SU-DHL-6 (cell line): ENCODE measurements at regions not wholly inside any gene's neighbourhood (a gene's known extent, or its start where the extent isn't known, plus 50 kb on each side); places are given as distances from the start of the nearest gene placed in this dataset.

Source experiments
- EZH2phosphoT487 ChIP-seq: fragments of 200-600 bp; sonication (generic), shearing (Covaris generic); conservative IDR thresholded peaks from 2 replicates; pipeline ENCODE4 v1.6.1; 2018; ENCODE audit warnings: mild to moderate bottlenecking, antibody characterized with exemption, low read length, moderate library complexity, mixed read lengths
- TF ChIP-seq, protein P1 (sequence below): fragments of 200-600 bp; sonication (generic); IDR thresholded peaks from one replicate; pipeline ENCODE4 v1.5.1; 2017; ENCODE audit warnings: antibody characterized with exemption, mild to moderate bottlenecking, low read length, moderate library complexity; ENCODE audit not compliant: insufficient read depth, poor library complexity, severe bottlenecking

DNA sequence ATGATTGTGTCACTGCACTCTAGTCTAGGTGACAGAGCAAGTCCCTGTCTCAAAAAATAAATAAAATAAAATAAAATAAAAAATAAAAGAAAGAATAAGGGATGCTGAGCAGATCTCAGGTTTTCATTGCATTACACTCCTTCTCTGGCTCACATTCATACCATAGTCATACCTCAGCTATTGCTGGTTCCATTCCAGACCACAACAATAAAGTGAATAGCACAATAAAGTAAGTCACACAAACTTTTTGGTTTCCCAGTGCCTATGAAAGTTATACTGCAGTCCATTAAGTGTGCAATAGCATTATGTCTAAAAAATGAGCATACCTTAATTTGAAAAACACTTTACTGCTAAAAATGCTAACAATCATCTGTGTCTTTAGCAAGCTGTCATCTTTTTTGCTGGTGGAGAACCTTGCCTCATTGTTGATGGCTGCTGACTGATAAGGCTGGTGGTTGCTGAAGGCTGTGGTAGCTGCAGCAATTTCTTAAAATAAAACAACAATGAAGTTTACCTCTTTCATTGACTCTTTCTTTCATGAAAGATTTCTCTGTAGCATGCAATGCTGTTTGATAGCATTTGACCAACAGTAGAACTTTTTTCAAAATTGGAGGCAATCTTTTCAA is 415.7 kb downstream of the ZNF608 start:
- TF ChIP-seq, protein P1, sequence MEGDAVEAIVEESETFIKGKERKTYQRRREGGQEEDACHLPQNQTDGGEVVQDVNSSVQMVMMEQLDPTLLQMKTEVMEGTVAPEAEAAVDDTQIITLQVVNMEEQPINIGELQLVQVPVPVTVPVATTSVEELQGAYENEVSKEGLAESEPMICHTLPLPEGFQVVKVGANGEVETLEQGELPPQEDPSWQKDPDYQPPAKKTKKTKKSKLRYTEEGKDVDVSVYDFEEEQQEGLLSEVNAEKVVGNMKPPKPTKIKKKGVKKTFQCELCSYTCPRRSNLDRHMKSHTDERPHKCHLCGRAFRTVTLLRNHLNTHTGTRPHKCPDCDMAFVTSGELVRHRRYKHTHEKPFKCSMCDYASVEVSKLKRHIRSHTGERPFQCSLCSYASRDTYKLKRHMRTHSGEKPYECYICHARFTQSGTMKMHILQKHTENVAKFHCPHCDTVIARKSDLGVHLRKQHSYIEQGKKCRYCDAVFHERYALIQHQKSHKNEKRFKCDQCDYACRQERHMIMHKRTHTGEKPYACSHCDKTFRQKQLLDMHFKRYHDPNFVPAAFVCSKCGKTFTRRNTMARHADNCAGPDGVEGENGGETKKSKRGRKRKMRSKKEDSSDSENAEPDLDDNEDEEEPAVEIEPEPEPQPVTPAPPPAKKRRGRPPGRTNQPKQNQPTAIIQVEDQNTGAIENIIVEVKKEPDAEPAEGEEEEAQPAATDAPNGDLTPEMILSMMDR: no peak
- no peak for TF ChIP-seq EZH2phosphoT487
